ENCODE measurements at regions not wholly inside any gene's neighbourhood (a gene's known extent, or its start where the extent isn't known, plus 50 kb on each side); places are given as distances from the start of the nearest gene placed in this dataset.

DNA sequence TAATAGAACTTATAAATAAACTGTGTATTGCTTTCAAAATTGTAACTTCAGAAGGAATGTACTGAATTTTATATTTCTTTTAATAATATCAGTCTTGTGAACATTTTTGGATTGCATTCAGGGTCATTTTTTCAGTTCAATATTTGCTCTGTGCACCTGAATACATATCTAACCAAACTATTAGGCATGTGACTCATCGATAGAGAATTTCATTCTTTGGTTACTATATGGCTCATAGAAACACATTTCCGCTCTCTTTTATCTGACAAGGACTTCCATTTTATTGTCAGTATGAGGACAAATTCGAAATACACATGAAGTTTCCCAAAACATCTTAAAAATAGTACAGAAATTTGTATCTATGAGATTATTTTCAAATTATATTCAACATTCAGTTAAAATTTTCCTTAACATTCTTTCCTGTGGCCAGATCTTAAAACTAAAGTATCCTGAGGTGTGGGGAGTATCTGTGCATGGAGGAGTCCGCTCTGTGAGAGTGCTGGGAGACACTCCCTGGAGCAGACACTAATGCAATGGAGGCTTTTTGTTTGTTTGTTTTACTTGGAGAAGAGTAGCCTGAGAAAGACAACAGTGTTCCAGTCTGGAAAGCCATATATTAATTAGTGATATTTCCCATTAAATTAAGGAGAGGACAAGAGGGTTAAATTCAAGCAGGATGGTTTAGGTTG lies 483.6 kb downstream of the PCDH20 start:
- Mint-ChIP-seq H3K4me3 (no peak overlapping the region), H3K27ac (no peak overlapping the region), H3K36me3 (no peaks in the 10 kb centered on the region), H3K27me3 (no peaks in the 10 kb centered on the region), H3K4me1 (no peaks in the 10 kb centered on the region), H3K9me3 (no peaks in the 10 kb centered on the region)
- DNase-seq (no peak), ATAC-seq (replicated peaks) (no peak)

DNA sequence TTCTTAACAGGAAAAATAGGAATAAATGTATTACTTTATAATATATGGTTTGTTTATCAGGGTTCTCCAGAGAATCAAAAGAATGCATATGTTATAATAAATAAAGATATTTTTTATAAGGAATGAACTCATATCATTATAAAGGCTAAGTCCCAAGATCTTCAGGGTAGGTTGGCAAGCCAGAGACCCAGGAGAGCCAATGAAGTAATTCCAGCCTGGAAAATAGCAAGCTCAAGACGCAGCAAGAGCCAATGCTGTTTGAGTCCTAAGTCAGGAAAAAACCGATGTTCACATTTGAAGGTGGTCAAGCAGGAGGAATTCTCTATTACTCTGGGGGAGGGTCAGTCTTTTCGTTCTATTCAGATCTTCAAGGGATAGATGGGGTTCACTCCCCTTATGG lies 490.0 kb downstream of the PCDH20 start:
- H3K4me3 Mint-ChIP-seq: no peak overlapping the region
- DNase-seq (no peak), ATAC-seq (replicated peaks) (no peak)
- H3K27me3 Mint-ChIP-seq: no peaks in the 10 kb centered on the region
- no peaks in the 10 kb centered on the region for H3K4me1 Mint-ChIP-seq
- H3K27ac Mint-ChIP-seq: no peak overlapping the region
- peaks cover 0 to 3% of the 10 kb centered on the region in 2 donors for H3K9me3 Mint-ChIP-seq
- H3K36me3 Mint-ChIP-seq: no peaks in the 10 kb centered on the region

DNA sequence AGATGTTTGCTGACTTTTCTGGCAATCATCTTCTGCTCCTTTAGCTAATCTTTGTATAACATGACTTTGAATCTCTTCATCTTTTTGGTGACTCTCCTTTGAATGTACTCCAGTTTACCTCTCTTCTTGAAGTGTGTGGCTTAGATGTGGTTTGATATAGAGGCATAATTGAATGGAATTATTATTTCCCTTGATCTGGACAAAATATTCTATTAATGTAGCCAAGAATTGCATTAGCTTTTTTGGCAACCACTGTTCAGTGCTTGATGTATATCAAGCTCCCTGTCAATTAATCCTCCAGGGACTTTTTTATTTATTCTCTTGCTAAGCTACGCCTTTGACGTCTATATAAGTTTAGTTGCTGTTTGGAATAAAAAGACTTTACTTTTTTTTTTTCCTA lies 490.8 kb downstream of the PCDH20 start:
- Mint-ChIP-seq H3K27me3 (no peaks in the 10 kb centered on the region), H3K4me3 (no peak overlapping the region), H3K27ac (no peak overlapping the region), H3K9me3 (peaks cover 0 to 3% of the 10 kb centered on the region in 2 donors), H3K4me1 (no peaks in the 10 kb centered on the region), H3K36me3 (no peaks in the 10 kb centered on the region)
- no peak for ATAC-seq (replicated peaks)
- DNase-seq: no peak

DNA sequence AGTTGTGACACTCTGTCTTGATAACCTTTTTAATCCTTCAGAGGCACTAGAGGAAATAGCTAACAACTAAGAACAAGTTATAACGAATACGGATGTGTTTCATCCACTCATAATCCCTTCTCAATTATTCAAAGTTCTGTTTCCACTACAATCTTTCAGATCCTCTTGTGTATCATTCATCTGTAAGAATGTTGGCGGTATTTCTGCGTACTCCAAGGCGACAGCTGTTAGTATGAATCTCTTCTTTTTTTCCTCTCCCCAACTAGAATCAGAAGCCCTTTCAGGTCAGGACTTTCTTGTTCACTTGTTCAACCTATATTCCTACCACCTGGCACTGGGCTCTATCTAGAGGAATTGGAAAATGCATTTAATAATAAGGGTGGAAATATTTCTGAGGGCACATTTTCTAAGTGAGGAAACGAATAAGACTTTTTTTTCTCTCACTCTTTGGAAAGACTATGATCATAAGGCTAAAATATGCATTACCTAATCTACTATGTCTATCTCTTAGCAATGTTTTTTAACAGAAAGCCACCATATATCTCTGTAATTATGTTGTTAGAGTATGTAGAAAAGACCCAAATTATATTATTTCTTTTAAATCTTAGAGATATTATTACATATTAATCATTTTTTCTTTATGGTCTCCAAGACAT lies 492.9 kb downstream of the PCDH20 start:
- no peaks in the 10 kb centered on the region for H3K4me1 Mint-ChIP-seq
- no peaks in the 10 kb centered on the region for H3K27me3 Mint-ChIP-seq
- no peaks in the 10 kb centered on the region for H3K36me3 Mint-ChIP-seq
- H3K27ac Mint-ChIP-seq: no peak overlapping the region
- no peak overlapping the region for H3K4me3 Mint-ChIP-seq
- ATAC-seq (replicated peaks): no peak
- DNase-seq: no peak
- peaks cover 0 to 7% of the 10 kb centered on the region in 2 donors for H3K9me3 Mint-ChIP-seq

DNA sequence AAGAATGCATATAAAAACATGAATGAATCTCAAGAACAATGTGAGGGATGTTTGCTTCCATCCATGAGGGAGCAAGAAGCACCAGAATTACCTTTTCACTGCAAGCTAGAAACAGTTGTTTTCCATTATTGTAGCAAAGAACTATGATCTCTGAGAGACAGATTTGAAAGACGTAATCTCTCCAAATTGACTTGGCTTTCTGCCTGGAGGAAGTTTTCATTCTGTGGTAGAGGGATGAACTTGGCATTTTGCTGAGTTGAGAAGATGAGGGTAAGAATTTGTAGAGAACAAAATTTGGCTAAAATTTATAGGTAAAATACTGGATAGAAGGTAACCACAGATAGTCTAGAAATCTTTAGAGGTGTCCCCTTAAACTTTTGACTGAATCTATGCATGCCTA lies 496.8 kb downstream of the TDRD3 start:
- no peaks in the 10 kb centered on the region for H3K36me3 Mint-ChIP-seq
- no peak overlapping the region for H3K4me3 Mint-ChIP-seq
- ATAC-seq (replicated peaks) (no peak), DNase-seq (no peak)
- no peaks in the 10 kb centered on the region for H3K4me1 Mint-ChIP-seq
- H3K27ac Mint-ChIP-seq: no peak overlapping the region
- H3K9me3 Mint-ChIP-seq: peaks cover 0 to 8% of the 10 kb centered on the region in 2 donors
- H3K27me3 Mint-ChIP-seq: no peaks in the 10 kb centered on the region

DNA sequence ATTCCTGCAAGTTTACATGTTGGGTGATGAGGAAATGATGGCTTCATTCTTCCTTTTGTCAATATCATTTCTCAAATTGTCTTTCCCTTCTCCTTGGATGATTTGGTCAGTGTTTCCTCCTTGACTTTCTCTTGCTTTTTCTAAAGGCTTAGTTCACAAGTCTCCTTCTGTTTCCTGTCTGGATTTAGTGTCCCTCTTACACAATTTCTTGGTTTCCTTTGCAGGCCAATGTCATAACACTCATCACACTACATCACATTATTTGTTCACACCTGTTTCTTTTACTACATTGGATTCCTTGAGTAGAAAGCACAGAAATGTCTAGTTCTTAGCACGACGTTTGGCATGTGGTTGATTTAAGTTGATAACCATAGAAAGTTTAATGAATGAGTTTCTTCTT lies 490.7 kb downstream of the TDRD3 start:
- ATAC-seq (replicated peaks): no peak
- Mint-ChIP-seq H3K36me3 (no peaks in the 10 kb centered on the region), H3K27ac (no peak overlapping the region), H3K4me1 (no peaks in the 10 kb centered on the region), H3K9me3 (peaks cover 3 to 8% of the 10 kb centered on the region in 2 donors), H3K4me3 (no peak overlapping the region), H3K27me3 (no peaks in the 10 kb centered on the region)
- no peak for DNase-seq

DNA sequence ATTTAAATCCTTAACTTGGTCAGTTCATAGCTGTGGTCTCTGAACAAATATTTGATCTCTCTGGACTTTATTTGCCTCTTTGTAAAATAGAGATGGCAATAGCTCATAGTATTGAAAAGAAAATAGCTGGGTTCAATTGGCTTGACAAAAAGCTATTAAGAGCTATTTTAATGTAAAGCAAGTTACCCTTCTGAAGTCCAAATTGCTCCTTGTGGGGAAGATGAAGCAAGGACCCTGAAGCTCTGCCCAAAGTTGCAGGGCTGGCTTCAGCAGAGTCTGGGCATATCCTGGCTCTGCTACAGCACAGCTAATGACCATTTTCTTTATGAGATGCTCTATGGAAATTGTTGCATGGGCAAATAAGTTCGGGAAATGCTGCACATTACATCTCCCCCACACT lies 484.5 kb downstream of the TDRD3 start:
- no peaks in the 10 kb centered on the region for H3K36me3 Mint-ChIP-seq
- H3K4me3 Mint-ChIP-seq: no peak overlapping the region
- H3K4me1 Mint-ChIP-seq: no peaks in the 10 kb centered on the region
- no peak overlapping the region for H3K27ac Mint-ChIP-seq
- no peaks in the 10 kb centered on the region for H3K27me3 Mint-ChIP-seq
- no peak for ATAC-seq (replicated peaks)
- H3K9me3 Mint-ChIP-seq: peaks cover 7% of the 10 kb centered on the region in 2 donors
- no peak for DNase-seq

DNA sequence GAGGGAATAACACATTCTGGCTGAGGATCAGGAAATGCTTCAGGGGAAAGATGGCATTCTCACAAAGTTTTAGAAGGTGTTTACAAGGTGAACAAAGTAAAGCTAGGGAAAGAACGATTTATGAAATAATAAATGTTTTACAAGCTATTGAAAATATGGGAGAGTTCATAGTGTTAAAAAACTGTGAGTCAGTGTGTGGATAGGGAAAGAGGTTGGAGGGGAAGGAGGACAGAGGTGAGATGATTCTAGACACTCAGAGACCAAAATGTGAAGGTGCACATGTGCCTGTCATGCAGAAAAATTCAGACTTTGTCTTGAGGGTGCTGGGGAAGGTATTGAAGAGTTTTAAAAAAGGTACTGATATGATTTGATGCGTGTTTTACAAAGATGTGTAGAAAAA lies 476.1 kb downstream of the TDRD3 start:
- Mint-ChIP-seq H3K27me3 (no peaks in the 10 kb centered on the region), H3K4me3 (no peak overlapping the region), H3K27ac (no peak overlapping the region), H3K36me3 (no peaks in the 10 kb centered on the region), H3K4me1 (no peaks in the 10 kb centered on the region), H3K9me3 (peaks cover 5 to 11% of the 10 kb centered on the region in 2 donors)
- DNase-seq (no peak), ATAC-seq (replicated peaks) (no peak)

DNA sequence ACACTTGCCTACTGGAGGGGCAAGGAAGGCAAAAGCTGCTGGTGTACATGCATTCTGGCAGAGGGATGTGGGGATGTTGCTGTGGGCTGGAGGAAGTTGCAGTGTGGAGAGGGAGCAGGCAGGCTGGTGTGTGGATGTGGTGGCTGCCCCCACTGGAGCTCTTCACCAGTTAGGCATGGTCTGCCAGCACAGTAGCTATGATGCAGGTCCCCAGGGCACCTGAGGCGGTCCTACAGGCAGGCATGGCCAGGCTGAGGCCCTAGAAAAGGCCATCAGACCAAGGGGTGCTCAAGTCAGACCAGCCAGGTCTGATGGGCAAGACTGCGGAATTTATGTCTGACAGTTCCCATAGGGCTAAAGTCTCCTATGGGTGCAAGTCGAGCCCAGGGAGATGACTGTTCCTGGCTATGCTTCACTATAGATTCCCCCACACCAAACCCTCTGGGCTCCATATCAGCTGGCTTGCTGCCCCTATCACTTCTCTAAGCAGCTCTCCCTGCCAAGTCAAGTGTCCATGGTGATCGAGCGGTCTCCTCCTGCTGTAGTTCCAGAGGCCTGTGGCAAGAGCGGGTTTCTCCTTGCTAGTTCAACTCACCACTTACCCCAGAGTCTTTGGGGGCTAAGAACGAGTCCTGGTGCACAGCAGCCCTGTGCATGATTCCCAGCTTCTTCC lies 473.1 kb downstream of the TDRD3 start:
- Mint-ChIP-seq H3K4me3 (no peak overlapping the region), H3K27ac (no peak overlapping the region), H3K4me1 (no peaks in the 10 kb centered on the region), H3K36me3 (no peaks in the 10 kb centered on the region), H3K9me3 (peaks cover 25 to 28% of the 10 kb centered on the region in 2 donors), H3K27me3 (no peaks in the 10 kb centered on the region)
- ATAC-seq (replicated peaks) (no peak), DNase-seq (no peak)

DNA sequence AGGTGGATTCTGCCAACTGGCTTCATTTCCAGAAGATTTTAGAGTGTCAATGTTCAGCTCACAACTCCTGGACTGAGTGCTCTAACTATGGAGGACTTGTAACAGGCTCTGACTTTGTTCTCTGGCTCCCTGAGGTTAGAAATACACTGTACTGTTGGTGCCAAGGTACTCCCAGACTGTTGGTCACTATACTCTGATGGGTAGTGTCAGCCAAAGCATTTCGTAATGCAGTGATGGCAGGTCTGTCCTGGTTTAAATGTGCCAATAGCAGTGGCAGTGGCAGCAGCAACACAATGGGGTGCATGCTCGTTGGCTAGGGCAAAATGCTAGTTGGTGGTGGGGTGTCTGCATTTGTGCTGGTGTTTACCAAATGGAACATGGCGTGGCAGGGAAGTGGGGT lies 472.2 kb downstream of the TDRD3 start:
- no peak for ATAC-seq (replicated peaks)
- Mint-ChIP-seq H3K4me1 (no peaks in the 10 kb centered on the region), H3K4me3 (no peak overlapping the region), H3K36me3 (no peaks in the 10 kb centered on the region), H3K9me3 (peaks cover 25 to 32% of the 10 kb centered on the region in 2 donors), H3K27ac (no peak overlapping the region), H3K27me3 (no peaks in the 10 kb centered on the region)
- DNase-seq: no peak

DNA sequence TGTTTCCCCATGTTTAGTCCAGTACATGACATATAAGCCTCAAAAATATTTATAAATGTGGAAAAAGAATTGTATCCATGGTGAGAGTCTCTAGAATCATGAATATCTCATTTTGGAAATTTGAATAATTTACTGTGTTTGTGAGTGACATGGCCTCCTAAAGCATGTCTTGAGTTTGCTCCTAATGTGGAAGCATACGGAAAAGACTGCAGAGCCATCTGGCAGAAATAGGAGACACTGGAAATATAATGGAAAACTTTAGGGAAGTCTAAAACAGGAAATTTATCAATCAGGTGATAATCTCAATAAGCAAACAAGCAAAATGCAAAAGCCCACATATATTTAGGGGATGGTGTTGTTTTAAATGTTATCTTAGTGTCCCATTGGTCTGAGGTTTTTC lies 465.0 kb downstream of the TDRD3 start:
- ATAC-seq (replicated peaks) (no peak), DNase-seq (no peak)
- Mint-ChIP-seq H3K4me1 (no peaks in the 10 kb centered on the region), H3K36me3 (no peaks in the 10 kb centered on the region), H3K4me3 (no peak overlapping the region), H3K27me3 (no peaks in the 10 kb centered on the region), H3K9me3 (peaks cover 15 to 17% of the 10 kb centered on the region in 2 donors), H3K27ac (no peak overlapping the region)

DNA sequence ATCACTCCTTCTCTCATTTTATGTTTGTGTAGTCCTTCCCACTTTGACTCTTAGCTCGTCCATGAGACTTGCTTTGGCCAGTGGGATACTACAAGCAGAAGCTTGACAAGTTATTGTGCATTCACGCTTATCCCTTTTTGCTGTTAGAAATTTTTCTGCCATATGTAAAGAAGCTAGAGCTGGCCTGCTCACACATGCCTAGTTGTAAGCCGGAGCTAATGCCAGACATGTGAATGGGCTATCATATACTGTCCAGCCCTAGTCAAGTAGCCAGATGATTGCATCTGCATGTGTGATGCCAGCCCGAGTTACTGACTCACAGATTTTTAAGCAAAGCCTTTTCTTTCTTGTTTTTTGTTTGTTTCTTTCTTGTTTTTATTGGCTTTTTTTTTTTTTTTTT lies 460.7 kb downstream of the TDRD3 start:
- Mint-ChIP-seq H3K4me3 (no peak overlapping the region), H3K27me3 (no peaks in the 10 kb centered on the region), H3K27ac (no peak overlapping the region), H3K4me1 (no peaks in the 10 kb centered on the region), H3K9me3 (peaks cover 6 to 7% of the 10 kb centered on the region in 2 donors), H3K36me3 (no peaks in the 10 kb centered on the region)
- DNase-seq (no peak), ATAC-seq (replicated peaks) (no peak)

DNA sequence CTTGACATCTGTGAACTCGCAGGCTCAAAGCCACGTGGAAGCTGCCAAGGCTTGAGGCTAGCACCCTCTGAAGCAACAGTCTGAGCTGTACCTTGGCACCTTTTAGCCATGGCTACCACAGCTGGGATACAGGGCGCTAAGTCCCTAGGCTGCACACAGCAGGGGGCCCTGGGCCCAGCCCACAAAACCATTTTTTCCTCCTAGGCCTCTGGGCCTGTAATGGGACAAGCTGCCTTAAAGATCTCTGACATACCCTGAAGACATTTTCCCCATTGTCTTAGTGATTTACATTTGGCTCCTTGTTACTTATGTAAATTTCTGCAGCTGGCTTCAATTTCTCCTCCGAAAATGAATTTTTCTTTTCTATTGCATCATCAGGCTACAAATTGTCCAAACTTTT lies 455.9 kb downstream of the TDRD3 start:
- no peaks in the 10 kb centered on the region for H3K27me3 Mint-ChIP-seq
- H3K27ac Mint-ChIP-seq: no peak overlapping the region
- ATAC-seq (replicated peaks) (no peak), DNase-seq (no peak)
- no peaks in the 10 kb centered on the region for H3K36me3 Mint-ChIP-seq
- no peaks in the 10 kb centered on the region for H3K4me1 Mint-ChIP-seq
- H3K4me3 Mint-ChIP-seq: no peak overlapping the region
- H3K9me3 Mint-ChIP-seq: peaks cover 11 to 14% of the 10 kb centered on the region in 2 donors

DNA sequence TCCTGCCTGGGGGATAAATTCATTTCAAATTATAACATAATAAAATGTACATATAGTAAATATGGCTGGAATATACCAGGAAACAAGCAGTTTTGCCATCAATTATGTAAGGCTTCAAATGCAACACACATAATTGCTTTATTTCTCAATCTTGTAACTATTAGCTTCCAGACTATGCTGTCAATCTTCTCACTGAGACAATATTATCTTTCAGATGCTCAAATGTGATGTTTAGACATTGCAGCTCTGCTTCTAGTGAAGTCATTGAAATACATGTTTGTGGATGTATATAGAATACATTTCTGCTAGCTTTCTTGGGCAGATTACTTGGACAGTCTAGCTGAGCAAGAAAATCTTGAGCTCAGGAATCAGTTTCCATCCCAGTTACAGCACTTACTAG lies 454.4 kb downstream of the TDRD3 start:
- no peaks in the 10 kb centered on the region for H3K36me3 Mint-ChIP-seq
- no peak for DNase-seq
- peaks cover 12 to 14% of the 10 kb centered on the region in 2 donors for H3K9me3 Mint-ChIP-seq
- H3K4me3 Mint-ChIP-seq: no peak overlapping the region
- H3K4me1 Mint-ChIP-seq: no peaks in the 10 kb centered on the region
- H3K27me3 Mint-ChIP-seq: no peaks in the 10 kb centered on the region
- ATAC-seq (replicated peaks): no peak
- H3K27ac Mint-ChIP-seq: no peak overlapping the region

DNA sequence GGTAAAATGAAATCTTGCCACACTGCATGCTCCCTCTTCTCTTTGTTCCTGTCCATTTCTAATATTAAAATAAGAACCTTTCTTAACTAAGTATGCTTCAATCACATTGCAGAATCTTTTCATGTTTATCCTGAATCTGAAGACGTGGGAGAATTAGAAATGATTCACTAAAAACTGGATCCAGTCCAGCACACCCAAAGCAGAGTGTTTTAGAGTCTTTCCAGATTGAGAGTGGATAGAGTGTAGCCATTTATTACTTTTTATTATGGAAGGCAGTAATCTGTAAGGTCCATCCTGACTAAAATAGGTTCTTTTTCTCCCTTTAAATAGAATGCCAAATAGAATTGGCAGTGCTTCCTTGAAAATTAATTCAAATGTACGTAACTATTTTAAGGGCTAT lies 453.5 kb downstream of the TDRD3 start:
- Mint-ChIP-seq H3K4me3 (no peak overlapping the region), H3K9me3 (peaks cover 12 to 14% of the 10 kb centered on the region in 2 donors), H3K27ac (no peak overlapping the region), H3K27me3 (no peaks in the 10 kb centered on the region), H3K36me3 (no peaks in the 10 kb centered on the region), H3K4me1 (no peaks in the 10 kb centered on the region)
- DNase-seq (no peak), ATAC-seq (replicated peaks) (no peak)
